Germinal center (tissue), 1 donor: ENCODE measurements at regions not wholly inside any gene's neighbourhood (a gene's known extent, or its start where the extent isn't known, plus 50 kb on each side); places are given as distances from the start of the nearest gene placed in this dataset.

Experiments used
- DNase-seq: peaks from one replicate; pipeline ENCODE4 v3.0.0; 2012; ENCODE audit warnings: mixed read lengths, low spot score

- no peak for DNase-seq
Measured at GRCh38 chr20:57768519-57768918, 58.7 kb upstream of the PMEPA1 start.

GRCh38 chr20:57767441-57767840 is 57.6 kb upstream of the PMEPA1 start:
- DNase-seq = no peak

- no peak for DNase-seq
Measured at GRCh38 chr20:57763235-57763595, 53.4 kb upstream of the PMEPA1 start.

GRCh38 chr20:57762531-57763234 is 52.9 kb upstream of the PMEPA1 start:
- no peak for DNase-seq

- DNase-seq = no peak
Measured at GRCh38 chr20:57761413-57761734, 51.6 kb upstream of the PMEPA1 start.

GRCh38 chr20:57760698-57761412 is 51.0 kb upstream of the PMEPA1 start:
- no peak for DNase-seq

- DNase-seq = no peak
Measured at GRCh38 chr20:57759724-57760123, 49.9 kb upstream of the PMEPA1 start.
